ENCODE measurements at regions not wholly inside any gene's neighbourhood (a gene's known extent, or its start where the extent isn't known, plus 50 kb on each side); places are given as distances from the start of the nearest gene placed in this dataset.

DNA sequence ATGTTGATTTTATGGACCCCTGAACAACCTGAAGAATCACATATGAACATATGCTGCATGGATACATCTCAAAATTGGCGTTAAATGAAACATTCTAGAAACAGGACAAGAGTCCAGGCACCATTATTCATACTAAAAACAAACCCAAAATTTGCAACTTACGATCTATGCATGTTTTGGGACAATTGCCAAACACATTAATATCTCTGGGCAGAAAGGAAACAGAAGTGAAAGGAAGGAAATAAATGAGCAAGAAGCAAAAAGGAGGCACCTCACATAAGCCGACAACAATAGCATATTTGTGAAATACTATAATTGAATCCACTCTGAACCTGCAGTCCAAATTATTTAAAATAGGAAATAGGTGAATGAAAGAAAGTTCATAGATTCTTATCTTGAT, 1505.3 kb downstream of the AACS start:
- ChIA-PET CTCF (no interaction called here), POLR2A (ENCODE audit: low non-redundant PET) (no interaction called here)
- TF ChIP-seq, protein P1, sequence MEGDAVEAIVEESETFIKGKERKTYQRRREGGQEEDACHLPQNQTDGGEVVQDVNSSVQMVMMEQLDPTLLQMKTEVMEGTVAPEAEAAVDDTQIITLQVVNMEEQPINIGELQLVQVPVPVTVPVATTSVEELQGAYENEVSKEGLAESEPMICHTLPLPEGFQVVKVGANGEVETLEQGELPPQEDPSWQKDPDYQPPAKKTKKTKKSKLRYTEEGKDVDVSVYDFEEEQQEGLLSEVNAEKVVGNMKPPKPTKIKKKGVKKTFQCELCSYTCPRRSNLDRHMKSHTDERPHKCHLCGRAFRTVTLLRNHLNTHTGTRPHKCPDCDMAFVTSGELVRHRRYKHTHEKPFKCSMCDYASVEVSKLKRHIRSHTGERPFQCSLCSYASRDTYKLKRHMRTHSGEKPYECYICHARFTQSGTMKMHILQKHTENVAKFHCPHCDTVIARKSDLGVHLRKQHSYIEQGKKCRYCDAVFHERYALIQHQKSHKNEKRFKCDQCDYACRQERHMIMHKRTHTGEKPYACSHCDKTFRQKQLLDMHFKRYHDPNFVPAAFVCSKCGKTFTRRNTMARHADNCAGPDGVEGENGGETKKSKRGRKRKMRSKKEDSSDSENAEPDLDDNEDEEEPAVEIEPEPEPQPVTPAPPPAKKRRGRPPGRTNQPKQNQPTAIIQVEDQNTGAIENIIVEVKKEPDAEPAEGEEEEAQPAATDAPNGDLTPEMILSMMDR (conservative IDR thresholded peaks at IDR 0.05; ENCODE audit: low read depth): no peak
- H3K27ac ChIP-seq: no peak overlapping the region
- no peak for DNase-seq (ENCODE audit: low spot score)

DNA sequence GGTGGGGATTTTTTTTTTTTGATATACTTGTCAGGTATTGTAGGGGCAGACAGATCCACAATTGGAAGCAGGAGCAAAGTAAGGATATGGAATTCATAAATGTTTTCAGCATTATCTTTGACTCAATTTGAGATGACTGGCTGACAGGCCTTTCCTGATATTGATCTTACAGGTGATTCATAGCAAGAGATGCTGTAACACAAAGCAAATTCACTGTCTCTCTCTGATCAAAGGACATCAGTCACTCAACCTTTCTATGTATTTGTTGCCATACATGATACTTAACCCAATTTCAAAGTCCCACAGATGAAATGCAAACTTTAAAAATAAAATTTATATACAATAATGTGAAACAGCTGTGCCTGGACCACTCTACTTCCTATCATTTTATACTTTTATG, 1506.9 kb downstream of the AACS start:
- TF ChIP-seq, protein P1 (conservative IDR thresholded peaks at IDR 0.05; ENCODE audit: low read depth): no peak
- no peak for DNase-seq (ENCODE audit: low spot score)
- CTCF ChIA-PET: no interaction called here
- no peak overlapping the region for H3K27ac ChIP-seq
- POLR2A ChIA-PET (ENCODE audit: low non-redundant PET): no interaction called here

DNA sequence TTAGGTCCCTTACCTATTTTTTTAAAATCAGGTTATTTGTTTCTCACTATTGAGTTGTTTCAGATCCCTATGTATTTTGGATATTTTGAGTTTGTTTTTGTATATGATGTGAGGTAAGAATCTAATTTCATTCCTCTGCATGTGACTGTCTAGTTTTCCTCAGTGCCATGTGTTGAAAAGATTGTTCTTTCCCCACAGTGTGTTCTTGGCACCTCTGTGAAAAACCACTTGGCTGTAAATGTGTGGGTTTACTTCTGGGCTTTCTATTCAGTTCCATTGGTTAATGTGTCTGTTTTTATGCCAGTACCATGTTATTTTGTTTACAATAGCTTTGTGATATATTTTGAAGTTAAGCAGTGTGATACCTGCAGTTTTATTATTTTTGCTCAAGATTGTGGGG, 1516.4 kb downstream of the AACS start:
- TF ChIP-seq, protein P1 (conservative IDR thresholded peaks at IDR 0.05; ENCODE audit: low read depth): no peak
- POLR2A ChIA-PET (ENCODE audit: low non-redundant PET): no interaction called here
- CTCF ChIA-PET: no interaction called here
- H3K27ac ChIP-seq: no peak overlapping the region
- DNase-seq (ENCODE audit: low spot score): no peak

DNA sequence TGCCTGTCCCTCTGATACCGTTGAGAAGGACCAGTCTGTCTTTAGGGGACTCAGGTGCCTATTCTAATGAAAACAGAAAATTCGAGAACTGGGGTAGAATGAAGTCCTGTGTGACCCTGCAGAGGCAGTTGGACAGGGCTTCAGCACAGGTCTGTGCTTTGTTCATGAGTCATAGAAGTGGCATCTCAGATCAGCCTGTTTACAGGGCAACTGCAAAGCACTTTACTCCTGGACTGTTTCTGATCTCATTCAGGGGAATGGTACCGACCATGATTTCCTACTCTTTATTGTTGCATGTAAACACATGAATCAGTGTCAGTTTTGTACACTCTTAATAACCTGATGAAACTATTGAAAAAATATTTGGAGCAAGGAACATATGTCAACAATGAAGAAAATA, 1517.0 kb downstream of the AACS start:
- DNase-seq (ENCODE audit: low spot score): peak; percentile 2
- TF ChIP-seq, protein P1 (conservative IDR thresholded peaks at IDR 0.05; ENCODE audit: low read depth): no peak
- H3K27ac ChIP-seq: no peak overlapping the region
- POLR2A ChIA-PET (ENCODE audit: low non-redundant PET): no interaction called here
- CTCF ChIA-PET: no interaction called here

DNA sequence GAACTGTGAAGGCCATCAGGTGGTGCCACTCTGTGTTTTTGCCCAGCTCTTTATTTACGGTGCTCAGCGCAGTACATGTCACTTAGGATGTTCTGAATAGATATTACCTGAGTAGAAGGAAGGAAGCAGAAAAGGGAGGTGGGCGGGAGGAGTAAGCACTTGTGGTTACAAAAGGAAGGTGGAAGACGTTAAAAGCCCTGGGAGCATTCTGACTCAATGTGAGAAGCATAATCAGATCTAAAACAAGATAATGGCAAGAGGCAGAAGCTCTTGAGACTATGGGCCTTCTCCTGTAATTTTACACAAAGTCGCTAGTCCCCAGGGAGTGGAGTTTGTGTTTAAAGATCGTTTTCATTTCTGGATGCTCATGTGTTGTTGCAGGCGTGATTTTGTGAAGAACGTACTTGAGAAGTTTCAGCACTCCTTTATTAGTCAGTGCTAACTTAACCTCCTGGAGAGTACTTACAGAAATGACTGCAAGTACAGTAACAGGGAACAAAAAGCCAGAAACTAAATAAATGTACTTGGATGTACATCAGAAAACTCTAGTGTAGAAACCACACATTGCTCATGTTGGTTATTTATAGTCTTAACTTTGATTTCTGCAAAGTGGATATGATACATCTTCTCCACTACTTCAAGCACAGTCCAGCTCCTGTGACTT, 1523.5 kb downstream of the AACS start:
- CTCF ChIA-PET: interaction anchor here (0.6 kb wide), 1 partner anchor 34 kb away, joined by 3 read pairs; no protein-coding TSS in a partner anchor
- no peak for DNase-seq (ENCODE audit: low spot score)
- H3K27ac ChIP-seq: no peak overlapping the region
- POLR2A ChIA-PET (ENCODE audit: low non-redundant PET): no interaction called here
- TF ChIP-seq, protein P1 (conservative IDR thresholded peaks at IDR 0.05; ENCODE audit: low read depth): no peak

DNA sequence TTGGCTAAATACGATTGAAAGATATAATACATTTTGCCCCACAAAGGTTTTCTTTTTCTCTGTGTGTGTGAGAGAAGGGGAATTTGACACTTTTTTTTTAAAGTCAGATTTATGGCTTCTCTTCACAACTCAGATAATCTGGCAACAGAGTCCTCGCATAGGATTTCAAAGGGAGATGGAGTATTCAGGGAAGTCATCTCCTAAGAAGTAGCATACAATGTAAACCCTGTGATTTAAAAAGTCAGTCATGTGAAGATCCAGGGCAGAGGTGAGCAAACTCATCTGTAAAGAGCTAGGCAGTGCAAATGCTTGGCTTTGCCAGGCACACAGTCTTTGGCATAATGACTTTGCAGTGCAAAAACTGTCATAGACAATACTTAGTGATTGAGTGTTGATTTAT, 1526.3 kb downstream of the AACS start:
- no peak overlapping the region for H3K27ac ChIP-seq
- TF ChIP-seq, protein P1 (conservative IDR thresholded peaks at IDR 0.05; ENCODE audit: low read depth): no peak
- ChIA-PET CTCF (no interaction called here), POLR2A (ENCODE audit: low non-redundant PET) (no interaction called here)
- no peak for DNase-seq (ENCODE audit: low spot score)

All from RWPE1 (cell line).